T-helper 1 cell treated with Interleukin-12 subunit alpha and Interleukin-12 subunit beta and Interleukin-4 antibody, amounts not matched to agents 30 μg/mL and 1 μg/mL, for 36 hours (primary cell): ENCODE measurements at regions not wholly inside any gene's neighbourhood (a gene's known extent, or its start where the extent isn't known, plus 50 kb on each side); places are given as distances from the start of the nearest gene placed in this dataset.

Experiments
- H3K27ac Mint-ChIP-seq: one replicate; pipeline ENCODE4 v1.8.0; 2021; ENCODE audit warnings: mild to moderate bottlenecking, mixed read lengths
- H3K27me3 Mint-ChIP-seq: one replicate; pipeline ENCODE4 v1.8.0; 2021; ENCODE audit warnings: low read depth, mixed read lengths
- H3K36me3 Mint-ChIP-seq: one replicate; pipeline ENCODE4 v1.8.0; 2021; ENCODE audit warnings: low read depth, mixed read lengths
- H3K4me1 Mint-ChIP-seq: one replicate; pipeline ENCODE4 v1.8.0; 2021; ENCODE audit warnings: low read depth, mixed read lengths
- H3K4me3 Mint-ChIP-seq: one replicate; pipeline ENCODE4 v1.8.0; 2021; ENCODE audit warnings: mild to moderate bottlenecking, moderate library complexity, mixed read lengths
- H3K9me3 Mint-ChIP-seq: one replicate; pipeline ENCODE4 v1.8.0; 2021; ENCODE audit warnings: mixed read lengths

DNA sequence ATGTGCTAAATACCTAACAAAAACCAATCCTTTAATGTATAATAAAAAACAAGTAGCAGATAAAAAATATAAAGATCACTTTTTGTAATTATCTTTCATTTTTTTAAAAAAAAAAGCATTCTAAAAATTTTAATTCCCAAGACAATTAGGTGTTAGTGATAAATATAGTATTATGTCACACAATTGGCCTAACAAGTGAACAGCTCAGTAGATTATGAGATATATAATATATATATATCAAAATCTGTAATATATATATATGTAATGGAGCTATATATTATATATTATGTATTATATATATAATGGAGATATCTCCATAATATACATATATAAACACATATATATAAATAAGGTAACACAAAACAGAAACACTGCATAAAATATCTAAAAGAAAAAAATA is 1531.1 kb upstream of the MIR17HG start:
- Mint-ChIP-seq H3K36me3 (no peaks in the 10 kb centered on the region), H3K9me3 (peaks cover 17% of the 10 kb centered on the region), H3K27ac (no peak overlapping the region), H3K4me3 (no peak overlapping the region), H3K4me1 (no peaks in the 10 kb centered on the region), H3K27me3 (no peaks in the 10 kb centered on the region)

DNA sequence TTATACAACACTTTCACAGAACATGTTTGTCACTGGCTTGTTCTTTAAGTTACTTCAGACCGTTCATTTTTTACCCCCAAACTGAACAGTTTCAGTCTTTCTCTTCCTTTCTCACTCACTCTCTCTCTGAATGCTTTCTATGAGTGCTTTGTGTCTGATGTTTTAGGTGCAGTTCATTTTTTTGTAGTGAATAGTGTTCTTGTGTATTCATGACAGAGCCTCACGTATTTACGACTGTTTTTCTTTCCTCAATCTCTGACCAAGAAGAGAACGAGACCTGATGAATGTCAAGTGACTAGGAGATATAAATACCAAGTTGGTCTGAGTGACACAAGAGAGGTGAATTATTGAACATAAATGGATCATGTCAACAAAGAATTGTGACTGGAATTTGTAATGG is 1525.0 kb upstream of the MIR17HG start:
- H3K27me3 Mint-ChIP-seq, result no peaks in the 10 kb centered on the region
- H3K9me3 Mint-ChIP-seq, result peaks cover 3% of the 10 kb centered on the region
- no peaks in the 10 kb centered on the region for H3K4me1 Mint-ChIP-seq
- H3K27ac Mint-ChIP-seq, result no peak overlapping the region
- H3K36me3 Mint-ChIP-seq, result no peaks in the 10 kb centered on the region
- H3K4me3 Mint-ChIP-seq, result no peak overlapping the region

- H3K27me3 Mint-ChIP-seq, result no peaks in the 10 kb centered on the region
Measured at GRCh38 chr13:89827552-89827951, 1519.9 kb upstream of the MIR17HG start.

DNA sequence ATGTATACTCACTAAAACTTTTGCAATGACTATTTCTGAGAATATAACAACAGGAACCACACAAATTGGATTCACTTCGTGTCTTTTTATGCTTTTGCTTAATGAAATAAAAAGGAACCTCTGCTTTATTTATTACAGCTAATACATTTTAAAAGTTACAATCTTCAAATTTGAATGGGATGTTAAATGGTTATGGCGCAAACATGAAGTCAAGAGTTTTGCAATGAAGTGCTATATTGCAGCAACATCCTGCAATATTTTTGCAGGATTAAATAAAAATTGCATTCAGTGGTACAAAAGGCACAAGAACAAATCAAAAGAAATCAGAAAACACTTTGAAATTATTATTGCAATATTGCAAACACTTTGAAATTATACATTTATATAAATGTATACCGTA is 1519.0 kb upstream of the MIR17HG start:
- H3K4me1 Mint-ChIP-seq, result no peaks in the 10 kb centered on the region
- H3K27me3 Mint-ChIP-seq, result no peaks in the 10 kb centered on the region
- H3K9me3 Mint-ChIP-seq, result peaks cover 3% of the 10 kb centered on the region
- H3K27ac Mint-ChIP-seq, result no peak overlapping the region
- H3K4me3 Mint-ChIP-seq, result no peak overlapping the region
- H3K36me3 Mint-ChIP-seq, result no peaks in the 10 kb centered on the region

More at GRCh38 chr13:89827552-89827951, 1519.9 kb upstream of the MIR17HG start:
- Mint-ChIP-seq H3K27ac (no peak overlapping the region), H3K4me3 (no peak overlapping the region), H3K9me3 (peaks cover under 1% of the 10 kb centered on the region), H3K36me3 (no peaks in the 10 kb centered on the region), H3K4me1 (no peaks in the 10 kb centered on the region)

DNA sequence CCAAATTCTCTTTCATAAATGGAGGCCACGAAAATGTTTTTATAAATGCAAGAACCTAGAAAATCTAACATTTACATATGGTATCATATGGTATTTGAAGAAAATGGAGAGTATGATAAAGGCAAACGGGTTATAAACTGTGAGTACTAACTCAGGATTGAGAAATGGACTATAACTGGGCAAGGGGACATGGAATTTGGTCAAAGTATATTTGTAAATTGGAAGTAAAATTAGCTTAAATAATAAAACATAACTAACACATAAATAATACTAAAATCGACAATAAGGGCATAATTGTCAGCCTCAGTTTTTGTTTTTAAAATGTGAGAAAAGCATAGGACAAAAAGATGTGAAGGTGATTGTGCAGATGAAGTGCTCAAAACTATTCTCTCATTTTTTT is 1516.3 kb upstream of the MIR17HG start:
- Mint-ChIP-seq H3K27ac (no peak overlapping the region), H3K36me3 (no peaks in the 10 kb centered on the region), H3K27me3 (no peaks in the 10 kb centered on the region), H3K9me3 (peaks cover 8% of the 10 kb centered on the region), H3K4me3 (no peak overlapping the region), H3K4me1 (no peaks in the 10 kb centered on the region)

DNA sequence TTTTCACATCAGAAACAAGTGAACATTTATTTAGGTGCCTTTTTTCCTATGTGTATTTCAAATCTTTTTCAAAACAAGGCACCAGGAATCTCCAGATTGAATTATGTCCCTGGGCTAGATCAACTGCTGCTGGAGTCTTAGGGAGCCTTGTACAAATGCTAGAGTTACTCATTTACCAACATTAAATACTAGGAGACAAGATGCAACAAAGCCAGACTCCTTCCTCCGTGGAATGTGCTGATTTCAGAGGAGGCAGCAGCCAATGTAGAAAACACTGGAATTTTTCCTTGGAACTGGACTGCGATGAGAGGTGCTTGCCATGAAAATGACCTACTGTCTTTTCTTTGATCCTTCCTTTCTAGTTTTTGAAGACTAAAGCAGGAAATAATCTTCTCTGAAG is 1514.7 kb upstream of the MIR17HG start:
- peaks cover 19% of the 10 kb centered on the region for H3K9me3 Mint-ChIP-seq
- no peak overlapping the region for H3K27ac Mint-ChIP-seq
- H3K4me1 Mint-ChIP-seq, result no peaks in the 10 kb centered on the region
- H3K36me3 Mint-ChIP-seq, result no peaks in the 10 kb centered on the region
- no peaks in the 10 kb centered on the region for H3K27me3 Mint-ChIP-seq
- no peak overlapping the region for H3K4me3 Mint-ChIP-seq

GRCh38 chr13:89843621-89844020 is 1503.9 kb upstream of the MIR17HG start:
- Mint-ChIP-seq H3K36me3 (no peaks in the 10 kb centered on the region), H3K4me1 (no peaks in the 10 kb centered on the region), H3K9me3 (no peaks in the 10 kb centered on the region), H3K27ac (no peak overlapping the region), H3K27me3 (no peaks in the 10 kb centered on the region), H3K4me3 (no peak overlapping the region)

- H3K4me1 Mint-ChIP-seq, result no peaks in the 10 kb centered on the region
- H3K4me3 Mint-ChIP-seq, result no peak overlapping the region
- no peaks in the 10 kb centered on the region for H3K27me3 Mint-ChIP-seq
- peaks cover 3% of the 10 kb centered on the region for H3K9me3 Mint-ChIP-seq
- no peak overlapping the region for H3K27ac Mint-ChIP-seq
- no peaks in the 10 kb centered on the region for H3K36me3 Mint-ChIP-seq
Measured at GRCh38 chr13:89845874-89846273, 1501.6 kb upstream of the MIR17HG start.

GRCh38 chr13:89846926-89847585 is 1500.4 kb upstream of the MIR17HG start:
- peaks cover 3% of the 10 kb centered on the region for H3K9me3 Mint-ChIP-seq
- no peaks in the 10 kb centered on the region for H3K4me1 Mint-ChIP-seq
- H3K4me3 Mint-ChIP-seq, result no peak overlapping the region
- no peaks in the 10 kb centered on the region for H3K27me3 Mint-ChIP-seq
- H3K36me3 Mint-ChIP-seq, result no peaks in the 10 kb centered on the region
- no peak overlapping the region for H3K27ac Mint-ChIP-seq

GRCh38 chr13:89852570-89852969 is 1494.9 kb upstream of the MIR17HG start:
- Mint-ChIP-seq H3K9me3 (peaks cover 7% of the 10 kb centered on the region), H3K4me1 (no peaks in the 10 kb centered on the region), H3K4me3 (no peak overlapping the region), H3K27ac (no peak overlapping the region), H3K27me3 (no peaks in the 10 kb centered on the region), H3K36me3 (no peaks in the 10 kb centered on the region)

GRCh38 chr13:89856512-89856911 is 1491.0 kb upstream of the MIR17HG start:
- no peaks in the 10 kb centered on the region for H3K36me3 Mint-ChIP-seq
- H3K4me1 Mint-ChIP-seq, result no peaks in the 10 kb centered on the region
- no peak overlapping the region for H3K27ac Mint-ChIP-seq
- H3K9me3 Mint-ChIP-seq, result peaks cover 16% of the 10 kb centered on the region
- no peak overlapping the region for H3K4me3 Mint-ChIP-seq
- H3K27me3 Mint-ChIP-seq, result no peaks in the 10 kb centered on the region

DNA sequence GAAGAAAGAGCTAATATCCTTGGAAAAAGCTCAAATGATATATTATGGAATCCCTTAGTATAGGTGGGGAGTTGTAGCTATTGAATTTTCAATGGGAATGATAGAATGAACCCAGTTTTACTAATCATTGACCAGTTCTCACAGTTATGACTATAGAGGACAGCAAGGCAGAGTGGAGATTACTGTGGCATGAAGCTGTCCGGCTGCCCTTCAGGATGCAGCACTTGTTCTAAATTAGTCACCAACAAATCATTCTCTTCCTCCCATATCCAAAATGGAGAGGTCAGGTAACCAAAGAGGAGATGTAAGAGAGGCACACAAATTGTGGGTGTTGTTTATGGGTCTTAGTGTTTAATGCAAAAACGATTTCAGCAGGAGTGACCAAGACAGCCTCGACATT is 1490.0 kb upstream of the MIR17HG start:
- Mint-ChIP-seq H3K27ac (no peak overlapping the region), H3K4me3 (no peak overlapping the region), H3K4me1 (no peaks in the 10 kb centered on the region), H3K9me3 (peaks cover 19% of the 10 kb centered on the region), H3K27me3 (no peaks in the 10 kb centered on the region), H3K36me3 (no peaks in the 10 kb centered on the region)

DNA sequence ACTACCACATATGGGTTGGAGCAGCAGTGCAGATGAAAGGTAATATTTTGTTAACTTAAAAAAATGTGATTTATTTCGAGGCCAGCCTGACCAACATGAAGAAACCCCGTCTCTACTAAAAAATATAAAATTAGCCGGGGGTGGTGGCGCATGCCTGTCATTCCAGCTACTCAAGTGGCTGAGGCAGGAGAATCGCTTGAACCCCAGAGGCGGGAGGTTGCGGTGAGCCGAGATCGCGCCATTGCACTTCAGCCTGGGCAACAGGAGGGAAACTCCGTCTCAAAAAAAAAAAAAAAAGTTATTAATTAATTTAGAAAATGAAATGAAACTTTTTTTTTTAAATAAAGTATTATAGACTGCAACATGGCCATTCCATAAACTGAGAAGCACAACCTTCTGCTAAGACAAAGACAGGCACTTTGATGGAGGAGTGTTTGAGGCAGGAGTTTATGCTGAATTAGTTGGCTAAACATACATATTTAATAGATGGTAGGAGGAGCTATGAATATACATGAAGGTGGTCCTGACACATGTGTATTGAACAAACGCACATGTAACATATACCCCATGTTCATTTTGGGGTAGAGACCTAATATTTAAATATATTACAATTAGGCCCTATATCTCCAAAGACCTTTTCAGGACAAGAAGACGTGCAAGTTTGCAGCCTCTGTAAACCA is 1485.3 kb upstream of the MIR17HG start:
- Mint-ChIP-seq H3K27ac (no peak overlapping the region), H3K36me3 (no peaks in the 10 kb centered on the region), H3K27me3 (no peaks in the 10 kb centered on the region), H3K4me1 (no peaks in the 10 kb centered on the region), H3K9me3 (peaks cover 26% of the 10 kb centered on the region), H3K4me3 (no peak overlapping the region)

DNA sequence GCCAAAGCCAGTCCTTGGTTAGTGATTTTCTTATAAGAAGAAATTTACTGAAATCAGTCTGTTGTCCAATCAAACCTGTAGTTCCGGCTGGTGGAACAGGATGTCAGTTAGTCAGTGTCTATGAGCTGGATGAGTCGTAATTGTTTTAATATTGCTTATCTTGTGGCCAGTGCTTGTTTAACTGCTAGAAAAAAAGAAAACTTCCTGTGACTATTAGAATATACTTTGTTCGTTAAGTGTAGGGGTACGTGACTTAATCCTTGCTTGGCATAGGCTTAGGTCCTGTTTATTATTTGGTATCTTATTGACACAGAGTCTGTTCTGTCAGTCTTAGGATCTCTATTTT is 1484.8 kb upstream of the MIR17HG start:
- H3K9me3 Mint-ChIP-seq, result peaks cover 31% of the 10 kb centered on the region
- no peaks in the 10 kb centered on the region for H3K4me1 Mint-ChIP-seq
- H3K36me3 Mint-ChIP-seq, result no peaks in the 10 kb centered on the region
- H3K27me3 Mint-ChIP-seq, result no peaks in the 10 kb centered on the region
- H3K27ac Mint-ChIP-seq, result no peak overlapping the region
- H3K4me3 Mint-ChIP-seq, result no peak overlapping the region

- Mint-ChIP-seq H3K36me3 (no peaks in the 10 kb centered on the region), H3K9me3 (peaks cover 26% of the 10 kb centered on the region), H3K4me1 (no peaks in the 10 kb centered on the region), H3K27me3 (no peaks in the 10 kb centered on the region), H3K4me3 (no peak overlapping the region), H3K27ac (no peak overlapping the region)
Measured at GRCh38 chr13:89865164-89866064, 1482.1 kb upstream of the MIR17HG start.
